Osteoblast (primary cell): ENCODE measurements at regions not wholly inside any gene's neighbourhood (a gene's known extent, or its start where the extent isn't known, plus 50 kb on each side); places are given as distances from the start of the nearest gene placed in this dataset.
"Not testable (repeated sequence)": the region's sequence is repeated elsewhere in the genome, so short reads cannot be mapped to it uniquely, and the experiment has no call there.

Experiments
- DNase-seq: peaks from one replicate; pipeline ENCODE4 v3.0.0; 2011; ENCODE audit warnings: low spot score, mixed read lengths; ENCODE audit not compliant: insufficient read length; ENCODE audit errors: missing footprints
- H2AFZ ChIP-seq: 2 replicates; pipeline ENCODE4 v1.6.0; 2011; ENCODE audit warnings: mild to moderate bottlenecking, low read length
- H3K27ac ChIP-seq: 2 replicates; pipeline ENCODE4 v1.5.1; 2011; ENCODE audit warnings: mild to moderate bottlenecking, low read depth, low read length, moderate library complexity
- H3K27me3 ChIP-seq: 2 replicates; pipeline ENCODE4 v1.6.0; 2012; ENCODE audit warnings: mild to moderate bottlenecking, control low read depth, inconsistent platforms, low read length, moderate library complexity; ENCODE audit not compliant: insufficient read depth
- H3K36me3 ChIP-seq: 2 replicates; pipeline ENCODE4 v1.5.1; 2011; ENCODE audit warnings: mild to moderate bottlenecking, low read length, control low read depth, moderate library complexity; ENCODE audit not compliant: insufficient read depth
- H3K4me1 ChIP-seq: 2 replicates; pipeline ENCODE4 v1.5.1; 2011; ENCODE audit warnings: mild to moderate bottlenecking, low read length, control low read depth, moderate library complexity; ENCODE audit not compliant: insufficient read depth
- H3K4me2 ChIP-seq: 2 replicates; pipeline ENCODE4 v1.6.0; 2011; ENCODE audit warnings: mild to moderate bottlenecking, low read length; ENCODE audit not compliant: insufficient read depth
- H3K4me3 ChIP-seq: fragments of 200-600 bp; sonication (generic); 3 replicates; pipeline ENCODE4 v1.5.1; 2012; ENCODE audit warnings: mild to moderate bottlenecking, low read length, inconsistent platforms; ENCODE audit not compliant: insufficient read depth
- H3K79me2 ChIP-seq: 2 replicates; pipeline ENCODE4 v1.6.0; 2012; ENCODE audit warnings: mild to moderate bottlenecking, low read length, control low read depth, inconsistent platforms; ENCODE audit not compliant: insufficient read depth
- H3K9me3 ChIP-seq: 2 replicates; pipeline ENCODE4 v1.5.1; 2011; ENCODE audit warnings: low read depth, low read length, control low read depth
- H4K20me1 ChIP-seq: 2 replicates; pipeline ENCODE4 v1.6.0; 2012; ENCODE audit warnings: mild to moderate bottlenecking, low read length, control low read depth; ENCODE audit not compliant: insufficient read depth
- CTCF ChIP-seq: IDR thresholded peaks from 2 replicates; pipeline ENCODE4 v1.5.1; 2011; ENCODE audit warnings: mild to moderate bottlenecking, low read depth, low read length, moderate library complexity; ENCODE audit errors: extremely low read depth

- Histone ChIP-seq H3K4me1 (peaks cover 19% of the 10 kb centered on the region), H3K27me3 (no peaks in the 10 kb centered on the region), H3K27ac (no peak overlapping the region), H2AFZ (no peak overlapping the region), H3K9me3 (no peaks in the 10 kb centered on the region), H3K79me2 (no peaks in the 10 kb centered on the region), H3K36me3 (no peaks in the 10 kb centered on the region), H3K4me3 (no peak overlapping the region), H3K4me2 (no peak overlapping the region), H4K20me1 (no peaks in the 10 kb centered on the region)
- no peak for DNase-seq
- no peak for TF ChIP-seq CTCF
Observed at GRCh38 chr1:9442278-9442846, 96.9 kb upstream of the SLC25A33 start.

GRCh38 chr1:9442986-9443385 is 96.3 kb upstream of the SLC25A33 start:
- no peaks in the 10 kb centered on the region for H3K79me2 ChIP-seq
- H3K4me1 ChIP-seq, result peaks cover 13% of the 10 kb centered on the region
- TF ChIP-seq CTCF, result no peak

GRCh38 chr1:9443913-9444445 is 95.3 kb upstream of the SLC25A33 start:
- Histone ChIP-seq H3K27me3 (no peaks in the 10 kb centered on the region), H3K27ac (no peak overlapping the region), H2AFZ (no peak overlapping the region), H3K9me3 (no peaks in the 10 kb centered on the region), H4K20me1 (no peaks in the 10 kb centered on the region), H3K36me3 (no peaks in the 10 kb centered on the region), H3K4me2 (no peak overlapping the region), H3K4me1 (peaks cover 13% of the 10 kb centered on the region), H3K4me3 (no peak overlapping the region), H3K79me2 (no peaks in the 10 kb centered on the region)
- TF ChIP-seq CTCF, result no peak
- DNase-seq, result no peak

More at GRCh38 chr1:9442986-9443385, 96.3 kb upstream of the SLC25A33 start:
- no peak for DNase-seq
- Histone ChIP-seq H3K9me3 (no peaks in the 10 kb centered on the region), H3K4me3 (no peak overlapping the region), H3K27me3 (no peaks in the 10 kb centered on the region), H3K36me3 (no peaks in the 10 kb centered on the region), H4K20me1 (no peaks in the 10 kb centered on the region), H2AFZ (no peak overlapping the region), H3K4me2 (no peak overlapping the region), H3K27ac (no peak overlapping the region)

- DNase-seq, result no peak
- no peaks in the 10 kb centered on the region for H3K79me2 ChIP-seq
- no peaks in the 10 kb centered on the region for H3K36me3 ChIP-seq
- no peaks in the 10 kb centered on the region for H3K9me3 ChIP-seq
- no peak overlapping the region for H2AFZ ChIP-seq
- TF ChIP-seq CTCF, result no peak
- no peak overlapping the region for H3K4me3 ChIP-seq
- H3K4me1 ChIP-seq, result peaks cover 14% of the 10 kb centered on the region
- no peaks in the 10 kb centered on the region for H4K20me1 ChIP-seq
- no peaks in the 10 kb centered on the region for H3K27me3 ChIP-seq
- no peak overlapping the region for H3K27ac ChIP-seq
- H3K4me2 ChIP-seq, result no peak overlapping the region
Observed at GRCh38 chr1:9444532-9444931, 94.7 kb upstream of the SLC25A33 start.

- H3K79me2 ChIP-seq, DNase-seq, H3K27me3 ChIP-seq, H4K20me1 ChIP-seq, H3K27ac ChIP-seq, H3K9me3 ChIP-seq, H3K4me3 ChIP-seq, H3K36me3 ChIP-seq, H3K4me2 ChIP-seq, H2AFZ ChIP-seq: not testable (repeated sequence)
- peaks cover 14% of the 10 kb centered on the region for H3K4me1 ChIP-seq
Observed at GRCh38 chr1:9445081-9445480, 94.2 kb upstream of the SLC25A33 start.
